WTC11 (cell line): ENCODE measurements at regions not wholly inside any gene's neighbourhood (a gene's known extent, or its start where the extent isn't known, plus 50 kb on each side); places are given as distances from the start of the nearest gene placed in this dataset.

ENCODE experiments used
- ARID4B ChIP-seq: sonication (generic); formaldehyde crosslinking; IDR thresholded peaks from 2 replicates; pipeline ENCODE4 v1.8.0; 2023; ENCODE audit warnings: missing genetic modification reagents, mild to moderate bottlenecking, borderline replicate concordance
- ATF2 ChIP-seq: sonication (generic); formaldehyde crosslinking; IDR thresholded peaks from 2 replicates; pipeline ENCODE4 v1.8.1; 2022; ENCODE audit warnings: low read depth, missing genetic modification reagents, borderline replicate concordance
- ATF3 ChIP-seq: sonication (generic); formaldehyde crosslinking; conservative IDR thresholded peaks from 2 replicates; pipeline ENCODE4 v1.8.1; 2022; ENCODE audit warnings: mild to moderate bottlenecking, missing genetic modification reagents
- ATF6 ChIP-seq: sonication (generic); formaldehyde crosslinking; IDR thresholded peaks from 2 replicates; pipeline ENCODE4 v1.8.1; 2023; ENCODE audit warnings: mild to moderate bottlenecking, missing genetic modification reagents
- CDX4 ChIP-seq: fragments of 250-450 bp; sonication (Bioruptor Pico); IDR thresholded peaks from 2 replicates; pipeline ENCODE4 v1.9.0; 2021; ENCODE audit warnings: moderate library complexity, mild to moderate bottlenecking, inconsistent platforms, borderline replicate concordance
- CREM ChIP-seq: sonication (generic); formaldehyde crosslinking; IDR thresholded peaks from 2 replicates; pipeline ENCODE4 v1.8.1; 2022; ENCODE audit warnings: mild to moderate bottlenecking, missing genetic modification reagents, moderate library complexity
- CTCF ChIP-seq: fragments of 200-600 bp; IDR thresholded peaks from 2 replicates; pipeline ENCODE4 v1.8.0; 2022; ENCODE audit warnings: antibody characterized with exemption
- E2F5 ChIP-seq: sonication (generic); formaldehyde crosslinking; IDR thresholded peaks from 2 replicates; pipeline ENCODE4 v1.8.1; 2022; ENCODE audit warnings: mild to moderate bottlenecking, moderate library complexity, missing genetic modification reagents
- JUN ChIP-seq: sonication (generic); formaldehyde crosslinking; IDR thresholded peaks from 2 replicates; pipeline ENCODE4 v1.8.0; 2023; ENCODE audit warnings: mild to moderate bottlenecking, missing genetic modification reagents
- MAX ChIP-seq: sonication (generic); formaldehyde crosslinking; IDR thresholded peaks from 2 replicates; pipeline ENCODE4 v1.8.0; 2022; ENCODE audit warnings: mild to moderate bottlenecking, missing genetic modification reagents
- ZNF232 ChIP-seq: sonication (generic); formaldehyde crosslinking; IDR thresholded peaks from 2 replicates; pipeline ENCODE4 v1.8.0; 2022; ENCODE audit warnings: mild to moderate bottlenecking, missing genetic modification reagents
- ZNF423 ChIP-seq: fragments of 250-450 bp; sonication (Bioruptor Pico); IDR thresholded peaks from 2 replicates; pipeline ENCODE4 v2.1.2; 2022; ENCODE audit warnings: mild to moderate bottlenecking, moderate library complexity

GRCh38 chr2:8628866-8629209 lies 53.0 kb upstream of the ID2 start:
- TF ChIP-seq ATF6 (CRISPR knock-in tag) (no peak), CTCF (no peak), ZNF232 (no peak), E2F5 (CRISPR knock-in tag) (no peak), ZNF423 (CRISPR knock-in tag) (no peak), ARID4B (CRISPR knock-in tag) (no peak), CREM (no peak), CDX4 (CRISPR knock-in tag) (no peak), ATF3 (CRISPR knock-in tag) (no peak), ATF2 (CRISPR knock-in tag) (no peak), JUN (CRISPR knock-in tag) (no peak), MAX (CRISPR knock-in tag) (no peak)
